Esophagus squamous epithelium (tissue), 5 donors: ENCODE measurements at regions not wholly inside any gene's neighbourhood (a gene's known extent, or its start where the extent isn't known, plus 50 kb on each side); places are given as distances from the start of the nearest gene placed in this dataset.

Source experiments
- DNase-seq: peaks from one replicate; lab custom pipeline; 2025; lab: John Stamatoyannopoulos, UW
- H3K27ac ChIP-seq, 4 donors: fragments of 200-600 bp; sonication (generic); one replicate each; pipeline ENCODE4 v1.5.1; 2016 to 2019; ENCODE audit warnings: mild to moderate bottlenecking in 1 of 4
- H3K27me3 ChIP-seq, 4 donors: fragments of 200-600 bp; sonication (generic); 1 replicate in 3 of 4; 2 replicates in 1 of 4; pipeline versions ENCODE4 v1.5.1 to v1.6.0; 2017 to 2021; ENCODE audit warnings: antibody characterized with exemption in 1 of 4
- H3K36me3 ChIP-seq, 3 donors: fragments of 200-600 bp; sonication (generic); one replicate each; pipeline ENCODE4 v1.5.1; 2016 to 2019
- H3K4me1 ChIP-seq, 3 donors: fragments of 200-600 bp; sonication (generic); one replicate each; pipeline ENCODE4 v1.5.1; 2017 to 2019
- H3K4me3 ChIP-seq, 4 donors: fragments of 200-600 bp; sonication (generic); 1 replicate in 3 of 4; 2 replicates in 1 of 4; pipeline ENCODE4 v1.5.1; 2016 to 2019; ENCODE audit warnings: mild to moderate bottlenecking in 2 of 4, moderate library complexity in 1 of 4
- H3K9me3 ChIP-seq, 3 donors: fragments of 200-600 bp; sonication (generic); one replicate each; pipeline ENCODE4 v1.5.1; 2016 to 2019
- CTCF ChIP-seq, 6 experiments: fragments of 450-650 bp in 4 of 6; fragments of 200-600 bp in 2 of 6; sonication (generic) in 2 of 6; IDR thresholded peaks; one replicate each; pipeline ENCODE4 v1.5.1; 2016 to 2019; ENCODE audit warnings: antibody characterized with exemption in 6 of 6, mild to moderate bottlenecking in 4 of 6, moderate library complexity in 4 of 6
- POLR2A ChIP-seq, 4 donors: fragments of 450-650 bp; IDR thresholded peaks; one replicate each; pipeline ENCODE4 v1.6.1; 2017; ENCODE audit warnings: antibody characterized with exemption in 4 of 4, mild to moderate bottlenecking in 4 of 4, moderate library complexity in 3 of 4
- WGBS, 2 donors: methylation state at CpG; one replicate each; pipeline ENCODE4 v1.1.5; 2018; 5-methylcytosine and 5-hydroxymethylcytosine counted together
- intact Hi-C: fragments of 100-400 bp; cut with DNase I; formaldehyde crosslinking; loops from one replicate; pipeline ENCODE4 v1.15.0; 2022
- donor health status: DM: yes; HTN: yes; CAD: no.

- Histone ChIP-seq H3K27ac (peak overlapping the region; percentile 22 to 73 (median 42)), H3K9me3 (no peaks in the 10 kb centered on the region), H3K27me3 (no peaks in the 10 kb centered on the region), H3K4me3 (no peak overlapping the region), H3K4me1 (peaks cover 0 to 9% (median 3%) of the 10 kb centered on the region in 3 donors), H3K36me3 (no peaks in the 10 kb centered on the region)
- intact Hi-C loops = no loop called here
- WGBS, 2 donors = 28 to 43% methylated on average over 7 of the region's 7 CpGs
- no peak for TF ChIP-seq CTCF (IDR thresholded peaks at IDR 0.05)
- no peak for TF ChIP-seq POLR2A (IDR thresholded peaks at IDR 0.05)
- DNase-seq = no peak
These were observed 67.7 kb upstream of the HS3ST1 start for GRCh38 chr4:11496351-11496829.

DNA sequence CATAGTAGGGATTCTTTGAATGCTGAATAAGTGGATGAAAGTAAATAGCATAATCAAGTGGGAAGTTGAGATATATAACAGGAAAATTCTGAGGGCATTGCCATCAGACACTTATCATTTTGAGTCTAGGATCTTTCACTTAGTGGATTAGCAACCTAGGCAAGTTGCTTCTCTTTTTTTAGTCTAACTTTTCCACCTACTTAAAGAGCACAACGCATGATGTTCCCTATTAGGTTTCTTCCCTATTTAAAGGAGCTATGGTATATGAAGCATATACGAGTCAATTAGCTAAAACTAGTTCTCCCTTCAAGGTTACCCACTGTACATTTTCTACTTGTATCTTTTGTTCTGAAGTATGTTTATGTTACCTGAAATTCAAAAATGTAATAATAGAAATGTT, 67.1 kb upstream of the HS3ST1 start:
- H3K9me3 ChIP-seq = no peaks in the 10 kb centered on the region
- WGBS, 2 donors = 77 to 86% methylated on average over 2 of the region's 2 CpGs
- H3K4me3 ChIP-seq = no peak overlapping the region
- H3K27ac ChIP-seq = peak overlapping the region; percentile 22 to 73 (median 42)
- H3K36me3 ChIP-seq = no peaks in the 10 kb centered on the region
- TF ChIP-seq CTCF (IDR thresholded peaks at IDR 0.05) (no peak), POLR2A (IDR thresholded peaks at IDR 0.05) (no peak)
- H3K27me3 ChIP-seq = no peaks in the 10 kb centered on the region
- DNase-seq = no peak
- H3K4me1 ChIP-seq = peaks cover 0 to 9% (median 3%) of the 10 kb centered on the region in 3 donors
- intact Hi-C loops = no loop called here

- no peak overlapping the region for H3K27ac ChIP-seq
- TF ChIP-seq POLR2A (IDR thresholded peaks at IDR 0.05) (no peak), CTCF (IDR thresholded peaks at IDR 0.05) (no peak)
- no peak overlapping the region for H3K4me3 ChIP-seq
- H3K36me3 ChIP-seq = no peaks in the 10 kb centered on the region
- intact Hi-C loops = no loop called here
- H3K27me3 ChIP-seq = no peaks in the 10 kb centered on the region
- no peaks in the 10 kb centered on the region for H3K9me3 ChIP-seq
- H3K4me1 ChIP-seq = peaks cover 0 to 9% (median 3%) of the 10 kb centered on the region in 3 donors
- no peak for DNase-seq
These were observed 66.6 kb upstream of the HS3ST1 start for GRCh38 chr4:11495291-11495690.

- Histone ChIP-seq H3K4me1 (peaks cover 0 to 9% (median 3%) of the 10 kb centered on the region in 3 donors), H3K27me3 (no peaks in the 10 kb centered on the region), H3K4me3 (no peak overlapping the region), H3K36me3 (no peaks in the 10 kb centered on the region), H3K9me3 (no peaks in the 10 kb centered on the region), H3K27ac (no peak overlapping the region)
- DNase-seq = no peak
- intact Hi-C loops = no loop called here
- no peak for TF ChIP-seq POLR2A (IDR thresholded peaks at IDR 0.05)
- TF ChIP-seq CTCF (IDR thresholded peaks at IDR 0.05) = no peak
- 52 to 65% methylated on average over 3 of the region's 3 CpGs for WGBS, 2 donors
These were observed 65.5 kb upstream of the HS3ST1 start for GRCh38 chr4:11494232-11494631.

DNA sequence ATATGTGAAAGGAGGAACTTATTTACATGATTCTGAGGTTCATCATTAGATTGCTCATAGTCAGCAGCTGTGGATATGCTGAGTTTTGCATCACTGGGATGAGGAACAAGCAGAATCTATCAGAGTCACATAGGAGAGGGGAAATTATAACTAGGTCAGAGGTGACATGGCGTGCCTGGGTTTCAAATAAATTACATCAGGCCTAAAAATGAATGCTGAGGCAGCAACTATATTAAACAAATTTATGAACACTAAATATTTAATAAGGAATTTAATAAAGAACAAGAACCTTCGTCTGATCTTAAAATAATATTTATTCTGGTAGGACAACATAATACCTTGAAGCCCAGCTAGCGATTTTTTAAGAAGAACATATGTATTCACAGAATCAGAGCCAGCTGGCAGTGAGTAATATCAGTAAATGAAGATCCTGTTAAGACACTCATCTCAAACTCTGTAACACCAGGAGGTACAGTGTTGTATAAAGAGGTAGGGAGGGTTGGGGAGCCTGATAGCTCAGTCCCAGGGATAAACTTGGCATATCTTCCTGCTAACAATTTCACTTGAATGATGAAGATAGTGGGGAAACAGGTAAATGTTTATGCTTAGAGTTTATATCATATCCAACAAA, 60.9 kb upstream of the HS3ST1 start:
- Histone ChIP-seq H3K36me3 (no peaks in the 10 kb centered on the region), H3K4me3 (no peak overlapping the region), H3K27me3 (no peaks in the 10 kb centered on the region), H3K27ac (peak overlapping the region in 1 of 4 donors; percentile 4), H3K9me3 (no peaks in the 10 kb centered on the region), H3K4me1 (peaks cover 0 to 6% (median 0%) of the 10 kb centered on the region in 3 donors)
- intact Hi-C loops = no loop called here
- TF ChIP-seq CTCF (IDR thresholded peaks at IDR 0.05) (no peak), POLR2A (IDR thresholded peaks at IDR 0.05) (no peak)
- DNase-seq = no peak
- WGBS, 2 donors = 57 to 62% methylated on average over 3 of the region's 3 CpGs
